SK-N-SH treated with all-trans-retinoic acid at 6 μM for 48 hours (cell line): ENCODE measurements at regions not wholly inside any gene's neighbourhood (a gene's known extent, or its start where the extent isn't known, plus 50 kb on each side); places are given as distances from the start of the nearest gene placed in this dataset.

Source experiments
- GLIS3 ChIP-seq: fragments of 250-450 bp; sonication (Bioruptor Pico); IDR thresholded peaks from 2 replicates; pipeline ENCODE4 v1.5.0; 2020; ENCODE audit warnings: mild to moderate bottlenecking, moderate library complexity
- SNAI2 ChIP-seq: fragments of 250-450 bp; sonication (Bioruptor Pico); IDR thresholded peaks from 2 replicates; pipeline ENCODE4 v1.5.0; 2020; ENCODE audit warnings: mild to moderate bottlenecking, moderate library complexity
- TCF4 ChIP-seq: fragments of 250-450 bp; sonication (Bioruptor Pico); IDR thresholded peaks from 2 replicates; pipeline ENCODE4 v1.8.0; 2021; ENCODE audit warnings: mild to moderate bottlenecking, moderate library complexity, borderline replicate concordance
- TF ChIP-seq, protein P1 (sequence below): fragments of 250-450 bp; sonication (Bioruptor Pico); IDR thresholded peaks from 2 replicates; pipeline ENCODE4 v1.5.1; 2021; ENCODE audit warnings: mild to moderate bottlenecking, moderate library complexity

DNA sequence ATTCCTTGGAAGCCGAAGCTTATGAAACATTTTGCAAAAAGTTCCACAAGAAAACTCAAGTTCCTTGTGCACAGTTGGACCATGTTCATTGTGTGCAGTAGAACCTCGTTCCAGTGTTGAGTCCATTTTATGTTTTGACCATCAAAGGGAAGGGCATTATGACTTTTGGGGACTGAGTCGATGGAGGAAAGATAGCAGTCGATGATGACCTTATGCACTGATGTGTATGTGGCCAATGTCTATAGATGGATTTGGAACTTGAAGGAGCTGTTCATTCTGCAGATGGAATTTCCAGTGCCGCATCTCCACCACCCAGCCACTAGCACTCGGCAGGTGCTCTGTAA lies 71.5 kb upstream of the IGLL5 start:
- TF ChIP-seq, protein P1, sequence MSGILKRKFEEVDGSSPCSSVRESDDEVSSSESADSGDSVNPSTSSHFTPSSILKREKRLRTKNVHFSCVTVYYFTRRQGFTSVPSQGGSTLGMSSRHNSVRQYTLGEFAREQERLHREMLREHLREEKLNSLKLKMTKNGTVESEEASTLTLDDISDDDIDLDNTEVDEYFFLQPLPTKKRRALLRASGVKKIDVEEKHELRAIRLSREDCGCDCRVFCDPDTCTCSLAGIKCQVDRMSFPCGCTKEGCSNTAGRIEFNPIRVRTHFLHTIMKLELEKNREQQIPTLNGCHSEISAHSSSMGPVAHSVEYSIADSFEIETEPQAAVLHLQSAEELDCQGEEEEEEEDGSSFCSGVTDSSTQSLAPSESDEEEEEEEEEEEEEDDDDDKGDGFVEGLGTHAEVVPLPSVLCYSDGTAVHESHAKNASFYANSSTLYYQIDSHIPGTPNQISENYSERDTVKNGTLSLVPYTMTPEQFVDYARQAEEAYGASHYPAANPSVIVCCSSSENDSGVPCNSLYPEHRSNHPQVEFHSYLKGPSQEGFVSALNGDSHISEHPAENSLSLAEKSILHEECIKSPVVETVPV (CRISPR knock-in tag), result no peak
- no peak for TF ChIP-seq SNAI2 (CRISPR knock-in tag)
- no peak for TF ChIP-seq GLIS3 (CRISPR knock-in tag)
- no peak for TF ChIP-seq TCF4
